PC-3 (cell line): ENCODE measurements at regions not wholly inside any gene's neighbourhood (a gene's known extent, or its start where the extent isn't known, plus 50 kb on each side); places are given as distances from the start of the nearest gene placed in this dataset.

Source experiments
- CTCF ChIP-seq: fragments of 300-600 bp; sonication (generic); conservative IDR thresholded peaks from 2 replicates; pipeline ENCODE4 v1.5.1; 2017; ENCODE audit warnings: antibody characterized with exemption, low read depth, mild to moderate bottlenecking, low read length
- EZH2 ChIP-seq: fragments of 300-600 bp; sonication (generic); IDR thresholded peaks from one replicate; pipeline ENCODE4 v1.6.1; 2017; ENCODE audit warnings: antibody characterized with exemption, mild to moderate bottlenecking, low read length; ENCODE audit not compliant: unreplicated experiment
- EZH2phosphoT487 ChIP-seq: fragments of 300-600 bp; sonication (generic); IDR thresholded peaks from 2 replicates; pipeline ENCODE4 v1.6.1; 2018; ENCODE audit warnings: mild to moderate bottlenecking, antibody characterized with exemption, low read length, borderline replicate concordance

GRCh38 chr3:19816631-19817030 lies 117.4 kb downstream of the EFHB start:
- no peak for TF ChIP-seq CTCF
- no peak for TF ChIP-seq EZH2
- TF ChIP-seq EZH2phosphoT487, result no peak
